CD4-positive, alpha-beta T cell (primary cell): ENCODE measurements at regions not wholly inside any gene's neighbourhood (a gene's known extent, or its start where the extent isn't known, plus 50 kb on each side); places are given as distances from the start of the nearest gene placed in this dataset.

Experiments used
- ATAC-seq: fragments of 200-7000 bp; cut with Tn5 transposase; one replicate; pipeline ENCODE4 v1.10.0; 2022; ENCODE audit warnings: mild to moderate bottlenecking; ENCODE audit not compliant: poor library complexity
- CTCF ChIA-PET: fragments of 350-600 bp; sonication (Branson Sonifier 250); formaldehyde crosslinking; loops from one replicate; lab custom pipeline; 2021; ENCODE audit warnings: antibody characterized with exemption, inconsistent platforms; lab: Charles Lee
- POLR2A ChIA-PET: fragments of 350-600 bp; sonication (Branson Sonifier 250); formaldehyde crosslinking; loops from one replicate; lab custom pipeline; 2021; ENCODE audit warnings: antibody characterized with exemption, inconsistent platforms; lab: Charles Lee
- DNase-seq, 14 experiments: peaks; one replicate each; pipeline ENCODE4 v3.0.0-alpha.2; 2013 to 2020; ENCODE audit warnings: mixed read lengths in 2 of 14
- H3K27ac ChIP-seq, 2 donors: one replicate each; pipeline versions ENCODE4 v1.5.1 to v1.7.0; 2013; ENCODE audit warnings: low read length in 2 of 2, low read depth in 1 of 2, mild to moderate bottlenecking in 1 of 2
- H3K27me3 ChIP-seq, 2 experiments: 1 replicate in 1 of 2; 2 replicates in 1 of 2; pipeline versions ENCODE4 v1.6.1 to v1.7.0; 2013; ENCODE audit warnings: low read length in 2 of 2, control low read depth in 1 of 2, mild to moderate bottlenecking in 1 of 2, moderate library complexity in 1 of 2; ENCODE audit not compliant: insufficient read depth in 2 of 2, control insufficient read depth in 1 of 2
- H3K36me3 ChIP-seq: one replicate; pipeline ENCODE4 v1.6.1; 2013; ENCODE audit warnings: low read length, control low read depth; ENCODE audit not compliant: insufficient read depth
- H3K4me1 ChIP-seq: one replicate; pipeline ENCODE4 v1.6.1; 2013; ENCODE audit warnings: low read length, control low read depth; ENCODE audit not compliant: insufficient read depth
- H3K4me3 ChIP-seq: one replicate; pipeline ENCODE4 v1.5.1; 2013; ENCODE audit warnings: mild to moderate bottlenecking, low read length, moderate library complexity
- H3K9me3 ChIP-seq, 2 experiments: 1 replicate in 1 of 2; 2 replicates in 1 of 2; pipeline versions ENCODE4 v1.6.1 to v1.7.0; 2013; ENCODE audit warnings: low read length in 2 of 2, mild to moderate bottlenecking in 2 of 2, control low read depth in 1 of 2, moderate library complexity in 1 of 2; ENCODE audit not compliant: control insufficient read depth in 1 of 2, insufficient read depth in 1 of 2
- H3K27ac Mint-ChIP-seq: one replicate; pipeline ENCODE4 v1.8.0; 2020; ENCODE audit warnings: mixed read lengths
- H3K27me3 Mint-ChIP-seq: one replicate; pipeline ENCODE4 v1.8.0; 2021; ENCODE audit warnings: mixed read lengths
- H3K36me3 Mint-ChIP-seq: one replicate; pipeline ENCODE4 v1.8.0; 2021; ENCODE audit warnings: low read depth, mixed read lengths
- H3K4me1 Mint-ChIP-seq: one replicate; pipeline ENCODE4 v1.8.0; 2021; ENCODE audit warnings: low read depth, mixed read lengths
- H3K4me3 Mint-ChIP-seq: one replicate; pipeline ENCODE4 v1.8.0; 2020; ENCODE audit warnings: mild to moderate bottlenecking, mixed read lengths
- H3K9me3 Mint-ChIP-seq: one replicate; pipeline ENCODE4 v1.8.0; 2020; ENCODE audit warnings: mixed read lengths
- intact Hi-C, 2 experiments: fragments of 100-400 bp; cut with DNase I in 1 of 2; cut with micrococcal nuclease in 1 of 2; formaldehyde crosslinking; loops; one replicate each; pipeline versions ENCODE4 v1.15.1 to v1.9.0; 2023 to 2025; cut with DNase I, micrococcal nuclease
- TF ChIP-seq, protein P1 (sequence below): fragments of 200-600 bp; IDR thresholded peaks from one replicate; pipeline ENCODE4 v1.8.0; 2022; ENCODE audit warnings: antibody characterized with exemption, mild to moderate bottlenecking

DNA sequence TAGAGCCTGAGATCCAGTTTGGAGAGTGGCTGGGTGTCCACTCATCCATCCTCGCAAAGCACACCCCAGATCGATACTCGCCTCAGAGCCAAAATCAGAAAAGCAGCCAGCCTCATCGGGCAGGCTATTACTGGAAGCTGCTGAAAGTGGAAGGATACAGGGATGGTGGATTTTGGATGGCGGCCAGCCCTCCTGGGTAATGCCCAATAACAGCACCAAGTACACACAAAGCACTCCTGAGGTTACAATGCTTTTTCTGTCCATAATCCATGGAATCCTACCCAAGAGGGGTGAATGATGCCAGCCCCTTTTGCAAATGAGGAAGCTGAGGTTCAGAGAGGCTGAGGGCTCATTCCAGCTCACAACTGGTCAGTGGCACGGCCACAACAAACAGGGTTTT, 93.1 kb upstream of the SLC6A11 start:
- intact Hi-C loops = no loop called here
- H3K27me3 ChIP-seq = peaks cover 0 to 4% of the 10 kb centered on the region in 2 experiments
- CTCF ChIA-PET = no interaction called here
- H3K4me3 ChIP-seq = no peak overlapping the region
- no peaks in the 10 kb centered on the region for H3K4me1 ChIP-seq
- no peaks in the 10 kb centered on the region for H3K4me1 Mint-ChIP-seq
- DNase-seq = no peak
- no peaks in the 10 kb centered on the region for H3K36me3 Mint-ChIP-seq
- no peak for ATAC-seq
- peaks cover 28% of the 10 kb centered on the region for H3K27me3 Mint-ChIP-seq
- TF ChIP-seq, protein P1, sequence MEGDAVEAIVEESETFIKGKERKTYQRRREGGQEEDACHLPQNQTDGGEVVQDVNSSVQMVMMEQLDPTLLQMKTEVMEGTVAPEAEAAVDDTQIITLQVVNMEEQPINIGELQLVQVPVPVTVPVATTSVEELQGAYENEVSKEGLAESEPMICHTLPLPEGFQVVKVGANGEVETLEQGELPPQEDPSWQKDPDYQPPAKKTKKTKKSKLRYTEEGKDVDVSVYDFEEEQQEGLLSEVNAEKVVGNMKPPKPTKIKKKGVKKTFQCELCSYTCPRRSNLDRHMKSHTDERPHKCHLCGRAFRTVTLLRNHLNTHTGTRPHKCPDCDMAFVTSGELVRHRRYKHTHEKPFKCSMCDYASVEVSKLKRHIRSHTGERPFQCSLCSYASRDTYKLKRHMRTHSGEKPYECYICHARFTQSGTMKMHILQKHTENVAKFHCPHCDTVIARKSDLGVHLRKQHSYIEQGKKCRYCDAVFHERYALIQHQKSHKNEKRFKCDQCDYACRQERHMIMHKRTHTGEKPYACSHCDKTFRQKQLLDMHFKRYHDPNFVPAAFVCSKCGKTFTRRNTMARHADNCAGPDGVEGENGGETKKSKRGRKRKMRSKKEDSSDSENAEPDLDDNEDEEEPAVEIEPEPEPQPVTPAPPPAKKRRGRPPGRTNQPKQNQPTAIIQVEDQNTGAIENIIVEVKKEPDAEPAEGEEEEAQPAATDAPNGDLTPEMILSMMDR = no peak
- no peak overlapping the region for H3K27ac ChIP-seq
- POLR2A ChIA-PET = no interaction called here
- H3K4me3 Mint-ChIP-seq = no peak overlapping the region
- no peaks in the 10 kb centered on the region for H3K36me3 ChIP-seq
- H3K9me3 Mint-ChIP-seq = no peaks in the 10 kb centered on the region
- H3K9me3 ChIP-seq = no peaks in the 10 kb centered on the region
- no peak overlapping the region for H3K27ac Mint-ChIP-seq

- H3K9me3 ChIP-seq = no peaks in the 10 kb centered on the region
- no peak for ATAC-seq
- no peaks in the 10 kb centered on the region for H3K36me3 ChIP-seq
- ChIA-PET CTCF (interaction anchor here (0.6 kb wide), 1 partner anchor 15 kb away, joined by 3 read pairs; no protein-coding TSS in a partner anchor), POLR2A (no interaction called here)
- intact Hi-C loops = no loop called here
- Mint-ChIP-seq H3K27me3 (peaks cover 32% of the 10 kb centered on the region), H3K4me1 (no peaks in the 10 kb centered on the region), H3K27ac (no peak overlapping the region), H3K9me3 (peaks cover under 1% of the 10 kb centered on the region), H3K36me3 (no peaks in the 10 kb centered on the region), H3K4me3 (no peak overlapping the region)
- TF ChIP-seq, protein P1 = no peak
- H3K27ac ChIP-seq = no peak overlapping the region
- H3K27me3 ChIP-seq = peaks cover 0 to 11% of the 10 kb centered on the region in 2 experiments
- no peak for DNase-seq
- no peak overlapping the region for H3K4me3 ChIP-seq
- H3K4me1 ChIP-seq = no peaks in the 10 kb centered on the region
These were observed 92.0 kb upstream of the SLC6A11 start for GRCh38 chr3:10723991-10724390.

DNA sequence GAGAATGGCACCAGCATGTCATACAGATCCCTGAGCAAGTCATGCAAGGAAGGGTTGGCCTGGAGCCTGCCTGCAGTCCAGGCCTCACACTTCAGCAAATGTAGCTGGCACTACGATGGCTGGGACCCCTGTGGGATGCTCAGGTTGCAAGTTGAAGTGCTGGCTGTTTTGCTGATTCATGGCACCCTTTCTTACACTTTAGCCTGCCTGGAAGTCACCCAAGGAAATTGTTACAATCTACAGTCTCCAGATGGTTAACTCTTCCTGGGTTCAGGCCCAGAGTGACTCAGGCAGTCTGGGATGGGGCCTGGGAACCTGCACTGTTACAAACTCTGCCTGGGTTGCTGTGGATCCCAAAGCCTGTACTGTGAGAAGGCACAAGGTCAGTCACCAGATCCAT, 91.0 kb upstream of the SLC6A11 start:
- H3K4me3 Mint-ChIP-seq = no peak overlapping the region
- peaks cover 7 to 16% of the 10 kb centered on the region in 2 experiments for H3K27me3 ChIP-seq
- H3K36me3 ChIP-seq = no peaks in the 10 kb centered on the region
- H3K4me3 ChIP-seq = no peak overlapping the region
- H3K27ac ChIP-seq = no peak overlapping the region
- H3K27ac Mint-ChIP-seq = no peak overlapping the region
- intact Hi-C loops = no loop called here
- H3K27me3 Mint-ChIP-seq = peaks cover 43% of the 10 kb centered on the region
- POLR2A ChIA-PET = no interaction called here
- H3K9me3 Mint-ChIP-seq = peaks cover 2% of the 10 kb centered on the region
- no peaks in the 10 kb centered on the region for H3K9me3 ChIP-seq
- TF ChIP-seq, protein P1 = no peak
- no peaks in the 10 kb centered on the region for H3K36me3 Mint-ChIP-seq
- no peaks in the 10 kb centered on the region for H3K4me1 ChIP-seq
- no peak for ATAC-seq
- CTCF ChIA-PET = no interaction called here
- no peaks in the 10 kb centered on the region for H3K4me1 Mint-ChIP-seq
- no peak for DNase-seq
